ENCODE measurements at regions not wholly inside any gene's neighbourhood (a gene's known extent, or its start where the extent isn't known, plus 50 kb on each side); places are given as distances from the start of the nearest gene placed in this dataset.
"Not testable (repeated sequence)": the region's sequence is repeated elsewhere in the genome, so short reads cannot be mapped to it uniquely, and the experiment has no call there.

GRCh38 chr16:80894091-80894490, 89.7 kb upstream of the CDYL2 start:
- no peak overlapping the region for H3K4me3 ChIP-seq (ENCODE audit: low read depth, low read length)
- no peaks in the 10 kb centered on the region for H3K27me3 ChIP-seq (replicated peaks)
- no peak for DNase-seq
- TF ChIP-seq CTCF (IDR thresholded peaks at IDR 0.05; ENCODE audit: low read depth, low read length, missing control alignments) = no peak
- in situ Hi-C loops (cut with HindIII; ENCODE audit: low pct_ligation_motif_present, low sequenced_read_pairs) = no loop called here
- no peaks in the 10 kb centered on the region for H3K36me3 ChIP-seq (replicated peaks)
- no peak overlapping the region for H3K27ac ChIP-seq

- no peak overlapping the region for H3K27ac ChIP-seq
- H3K36me3 ChIP-seq (replicated peaks) = no peaks in the 10 kb centered on the region
- no peak for TF ChIP-seq CTCF (IDR thresholded peaks at IDR 0.05; ENCODE audit: low read depth, low read length, missing control alignments)
- H3K4me3 ChIP-seq (ENCODE audit: low read depth, low read length) = no peak overlapping the region
- no peaks in the 10 kb centered on the region for H3K27me3 ChIP-seq (replicated peaks)
- in situ Hi-C loops (cut with HindIII; ENCODE audit: low pct_ligation_motif_present, low sequenced_read_pairs) = no loop called here
- no peak for DNase-seq
These were observed 89.3 kb upstream of the CDYL2 start for GRCh38 chr16:80893686-80894085.

- in situ Hi-C loops (cut with HindIII; ENCODE audit: low pct_ligation_motif_present, low sequenced_read_pairs); H3K27me3 ChIP-seq (replicated peaks); DNase-seq; H3K36me3 ChIP-seq (replicated peaks); H3K27ac ChIP-seq; H3K4me3 ChIP-seq (ENCODE audit: low read depth, low read length): not testable (repeated sequence)
These were observed 88.0 kb upstream of the CDYL2 start for GRCh38 chr16:80892395-80892794.

- no peak for DNase-seq
- H3K27ac ChIP-seq = no peak overlapping the region
- no peaks in the 10 kb centered on the region for H3K27me3 ChIP-seq (replicated peaks)
- in situ Hi-C loops (cut with HindIII; ENCODE audit: low pct_ligation_motif_present, low sequenced_read_pairs) = no loop called here
- no peak for TF ChIP-seq CTCF (IDR thresholded peaks at IDR 0.05; ENCODE audit: low read depth, low read length, missing control alignments)
- no peak overlapping the region for H3K4me3 ChIP-seq (ENCODE audit: low read depth, low read length)
- H3K36me3 ChIP-seq (replicated peaks) = no peaks in the 10 kb centered on the region
These were observed 85.5 kb upstream of the CDYL2 start for GRCh38 chr16:80889779-80890359.

GRCh38 chr16:80887062-80887461, 82.7 kb upstream of the CDYL2 start:
- DNase-seq = no peak
- in situ Hi-C loops (cut with HindIII; ENCODE audit: low pct_ligation_motif_present, low sequenced_read_pairs) = no loop called here
- no peak for TF ChIP-seq CTCF (IDR thresholded peaks at IDR 0.05; ENCODE audit: low read depth, low read length, missing control alignments)
- Histone ChIP-seq H3K27ac (no peak overlapping the region), H3K36me3 (replicated peaks) (no peaks in the 10 kb centered on the region), H3K4me3 (ENCODE audit: low read depth, low read length) (no peak overlapping the region), H3K27me3 (replicated peaks) (no peaks in the 10 kb centered on the region)

- TF ChIP-seq CTCF (IDR thresholded peaks at IDR 0.05; ENCODE audit: low read depth, low read length, missing control alignments) = no peak
- DNase-seq = no peak
- Histone ChIP-seq H3K27ac (no peak overlapping the region), H3K36me3 (replicated peaks) (no peaks in the 10 kb centered on the region), H3K4me3 (ENCODE audit: low read depth, low read length) (no peak overlapping the region), H3K27me3 (replicated peaks) (no peaks in the 10 kb centered on the region)
- in situ Hi-C loops (cut with HindIII; ENCODE audit: low pct_ligation_motif_present, low sequenced_read_pairs) = no loop called here
These were observed 79.4 kb upstream of the CDYL2 start for GRCh38 chr16:80883816-80884215.

Data from brain microvascular endothelial cell (primary cell).